IMR-90 (cell line): ENCODE measurements at regions not wholly inside any gene's neighbourhood (a gene's known extent, or its start where the extent isn't known, plus 50 kb on each side); places are given as distances from the start of the nearest gene placed in this dataset.

ENCODE experiments used
- ATAC-seq: fragments of 200-7000 bp; cut with Tn5 transposase; 2 replicates; pipeline ENCODE4 v1.9.1; 2020; ENCODE audit warnings: low read depth, mild to moderate bottlenecking, moderate library complexity
- BruUV-seq: library from RNA; stranded (reverse); fragments of 400-500 nt; replicated peaks from 2 replicates; lab custom pipeline; 2021; lab: Mats Ljungman, UMichigan
- CTCF ChIA-PET: fragments of 300-600 bp; formaldehyde crosslinking; extraction: SDS; loops from one replicate; lab custom pipeline; 2021; ENCODE audit warnings: antibody characterized with exemption; lab: Yijun Ruan, JAX
- POLR2A ChIA-PET: fragments of 300-600 bp; sonication (Branson Sonifier 250); formaldehyde crosslinking; loops from one replicate; lab custom pipeline; 2022; ENCODE audit warnings: antibody characterized with exemption; ENCODE audit not compliant: unreplicated experiment; lab: Charles Lee
- DNase-seq: peaks from one replicate; pipeline ENCODE4 v3.0.0; 2013
- H2AFZ ChIP-seq: replicated peaks from 2 replicates; pipeline ENCODE3; 2013; ENCODE audit warnings: low read length, mild to moderate bottlenecking; ENCODE audit not compliant: poor library complexity
- H2AK5ac ChIP-seq: 2 replicates; pipeline ENCODE4 v1.6.1; 2013; ENCODE audit warnings: low read depth, low read length, inconsistent platforms
- H2AK9ac ChIP-seq: replicated peaks from 2 replicates; pipeline ENCODE3; 2013; ENCODE audit warnings: mild to moderate bottlenecking, low read depth, low read length, moderate library complexity; ENCODE audit not compliant: poor library complexity
- H2BK120ac ChIP-seq: 2 replicates; pipeline ENCODE4 v1.6.1; 2013; ENCODE audit warnings: low read depth, low read length, inconsistent platforms
- H2BK15ac ChIP-seq: 3 replicates; pipeline ENCODE4 v1.6.1; 2013; ENCODE audit warnings: low read depth, low read length, inconsistent platforms
- H2BK20ac ChIP-seq: 2 replicates; pipeline ENCODE4 v1.6.1; 2013; ENCODE audit warnings: low read depth, mild to moderate bottlenecking, inconsistent platforms, low read length, moderate library complexity
- H2BK5ac ChIP-seq: 2 replicates; pipeline ENCODE4 v1.6.1; 2013; ENCODE audit warnings: mild to moderate bottlenecking, low read depth, low read length, inconsistent platforms; ENCODE audit not compliant: poor library complexity, severe bottlenecking
- H3K14ac ChIP-seq: replicated peaks from 2 replicates; pipeline ENCODE4 v1.6.1; 2013; ENCODE audit warnings: low read depth, low read length, inconsistent platforms
- H3K18ac ChIP-seq: 2 replicates; pipeline ENCODE4 v1.6.1; 2013; ENCODE audit warnings: low read depth, low read length, control low read depth
- H3K23ac ChIP-seq: 2 replicates; pipeline ENCODE4 v1.6.1; 2013; ENCODE audit warnings: low read depth, low read length, inconsistent platforms
- H3K27ac ChIP-seq: 2 replicates; pipeline ENCODE4 v1.5.1; 2013; ENCODE audit warnings: mild to moderate bottlenecking, control low read depth, low read length; ENCODE audit not compliant: insufficient read depth
- H3K27me3 ChIP-seq: 2 replicates; pipeline ENCODE4 v1.6.1; 2013; ENCODE audit warnings: low read length; ENCODE audit not compliant: control insufficient read depth, insufficient read depth
- H3K36me3 ChIP-seq: 2 replicates; pipeline ENCODE4 v1.6.1; 2013; ENCODE audit warnings: low read length, mixed read lengths; ENCODE audit not compliant: control insufficient read depth, insufficient read depth
- H3K4ac ChIP-seq: 2 replicates; pipeline ENCODE4 v1.6.1; 2013; ENCODE audit warnings: low read depth, low read length, inconsistent platforms
- H3K4me1 ChIP-seq: 2 replicates; pipeline ENCODE4 v1.6.1; 2013; ENCODE audit warnings: low read length, mixed read lengths; ENCODE audit not compliant: control insufficient read depth, insufficient read depth
- H3K4me2 ChIP-seq: 2 replicates; pipeline ENCODE4 v1.6.1; 2013; ENCODE audit warnings: low read depth, mild to moderate bottlenecking, control low read depth, low read length, moderate library complexity
- H3K4me3 ChIP-seq: 2 replicates; pipeline ENCODE4 v1.5.1; 2013; ENCODE audit warnings: low read depth, mild to moderate bottlenecking, control low read depth, low read length, moderate library complexity; ENCODE audit not compliant: insufficient read depth
- H3K56ac ChIP-seq: 2 replicates; pipeline ENCODE4 v1.6.1; 2013; ENCODE audit warnings: low read length, inconsistent platforms; ENCODE audit not compliant: insufficient read depth; ENCODE audit errors: extremely low read depth
- H3K79me1 ChIP-seq, 2 experiments: 2 replicates each; pipeline ENCODE4 v1.6.1; 2013; ENCODE audit warnings: low read length in 2 of 2, inconsistent platforms in 1 of 2, low read depth in 1 of 2
- H3K9ac ChIP-seq: 2 replicates; pipeline ENCODE4 v1.6.1; 2013; ENCODE audit warnings: low read depth, low read length, control low read depth
- H3K9me1 ChIP-seq: 2 replicates; pipeline ENCODE4 v1.6.1; 2013; ENCODE audit warnings: low read length, inconsistent platforms; ENCODE audit not compliant: insufficient read depth
- H3K9me3 ChIP-seq: 2 replicates; pipeline ENCODE4 v1.6.1; 2013; ENCODE audit warnings: low read length; ENCODE audit not compliant: control insufficient read depth, insufficient read depth
- H4K20me1 ChIP-seq: 2 replicates; pipeline ENCODE4 v1.6.1; 2013; ENCODE audit warnings: low read length, inconsistent platforms; ENCODE audit not compliant: insufficient read depth
- H4K5ac ChIP-seq: 2 replicates; pipeline ENCODE4 v1.6.1; 2013; ENCODE audit warnings: mild to moderate bottlenecking, low read depth, low read length, control low read depth
- H4K8ac ChIP-seq, 2 experiments: 2 replicates each; pipeline ENCODE4 v1.6.1; 2013; ENCODE audit warnings: low read depth in 2 of 2, low read length in 2 of 2, control low read depth in 1 of 2, inconsistent platforms in 1 of 2
- H4K91ac ChIP-seq: 2 replicates; pipeline ENCODE4 v1.6.1; 2013; ENCODE audit warnings: low read depth, low read length, inconsistent platforms; ENCODE audit not compliant: insufficient read depth
- BHLHE40 ChIP-seq: fragments of 150-350 bp; IDR thresholded peaks from 2 replicates; pipeline ENCODE4 v1.6.1; 2016; ENCODE audit warnings: mild to moderate bottlenecking, low read depth, low read length
- CEBPB ChIP-seq: IDR thresholded peaks from 2 replicates; pipeline ENCODE4 v1.6.1; 2012; ENCODE audit warnings: low read depth, low read length, improper control_type of control experiment
- CHD1 ChIP-seq: IDR thresholded peaks from 2 replicates; pipeline ENCODE4 v1.6.1; 2012; ENCODE audit warnings: low read depth, low read length, improper control_type of control experiment
- FOS ChIP-seq: fragments of 150-350 bp; IDR thresholded peaks from 2 replicates; pipeline ENCODE4 v1.6.1; 2016; ENCODE audit warnings: low read depth, low read length
- MAFK ChIP-seq: IDR thresholded peaks from 2 replicates; pipeline ENCODE4 v1.6.1; 2012; ENCODE audit warnings: low read depth, low read length, improper control_type of control experiment
- MAZ ChIP-seq: IDR thresholded peaks from 2 replicates; pipeline ENCODE4 v1.6.1; 2012; ENCODE audit warnings: low read depth, mild to moderate bottlenecking, low read length, improper control_type of control experiment, moderate library complexity, borderline replicate concordance
- MXI1 ChIP-seq: IDR thresholded peaks from 2 replicates; pipeline ENCODE4 v1.6.1; 2012; ENCODE audit warnings: low read depth, mild to moderate bottlenecking, low read length, moderate library complexity, borderline replicate concordance
- NFE2L2 ChIP-seq: fragments of 150-350 bp; IDR thresholded peaks from 2 replicates; pipeline ENCODE4 v1.6.1; 2016; ENCODE audit warnings: low read depth, mild to moderate bottlenecking, low read length
- POLR2A ChIP-seq: IDR thresholded peaks from 2 replicates; pipeline ENCODE4 v1.6.1; 2012; ENCODE audit warnings: mild to moderate bottlenecking, low read depth, low read length
- RAD21 ChIP-seq: IDR thresholded peaks from 2 replicates; pipeline ENCODE4 v1.6.1; 2012; ENCODE audit warnings: low read length, improper control_type of control experiment
- RCOR1 ChIP-seq: IDR thresholded peaks from 2 replicates; pipeline ENCODE4 v1.6.1; 2012; ENCODE audit warnings: mild to moderate bottlenecking, low read length, improper control_type of control experiment; ENCODE audit not compliant: insufficient replicate concordance
- RFX5 ChIP-seq: IDR thresholded peaks from 2 replicates; pipeline ENCODE4 v1.8.0; 2012; ENCODE audit warnings: low read depth, mild to moderate bottlenecking, low read length, moderate library complexity
- SMC3 ChIP-seq: fragments of 150-350 bp; IDR thresholded peaks from 2 replicates; pipeline ENCODE4 v1.6.1; 2016; ENCODE audit warnings: low read depth, mild to moderate bottlenecking, antibody characterized with exemption, low read length, moderate library complexity
- WGBS, 2 experiments: methylation state at CpG; one replicate each; pipeline versions ENCODE4 v1.1.5 to v1.1.7; 2013; ENCODE audit warnings: missing lambda C conversion rate in 2 of 2; ENCODE audit not compliant: insufficient read length in 1 of 2; ENCODE audit errors: extremely low coverage in 2 of 2; 5-methylcytosine and 5-hydroxymethylcytosine counted together
- dilution Hi-C: fragments of 300-500 bp; cut with HindIII; formaldehyde crosslinking; loops from one replicate; pipeline ENCODE4 v1.14.3; 2018; ENCODE audit warnings: low sequenced_read_pairs; ENCODE audit not compliant: unreplicated experiment
- in situ Hi-C: fragments of 300-500 bp; cut with MboI; formaldehyde crosslinking; loops from 3 replicates; pipeline ENCODE4 v1.14.3; 2019; ENCODE audit warnings: low sequenced_read_pairs, inconsistent platforms, mixed read lengths
- intact Hi-C: fragments of 100-400 bp; cut with micrococcal nuclease; formaldehyde crosslinking; loops from 2 replicates; pipeline ENCODE4 v1.10.0; 2022
- TF ChIP-seq, protein P1 (sequence below): fragments of 150-350 bp; IDR thresholded peaks from 2 replicates; pipeline ENCODE4 v1.6.1; 2017; ENCODE audit warnings: mild to moderate bottlenecking, antibody characterized with exemption, low read length, low read depth
- TF ChIP-seq, protein P2 (sequence below): conservative IDR thresholded peaks from 2 replicates; pipeline ENCODE4 v1.5.1; 2012; ENCODE audit warnings: mild to moderate bottlenecking, low read depth, low read length, improper control_type of control experiment
- TF ChIP-seq, protein P3 (sequence below): fragments of 150-350 bp; IDR thresholded peaks from 2 replicates; pipeline ENCODE4 v1.6.1; 2016; ENCODE audit warnings: low read depth, mild to moderate bottlenecking, low read length, moderate library complexity, borderline replicate concordance

DNA sequence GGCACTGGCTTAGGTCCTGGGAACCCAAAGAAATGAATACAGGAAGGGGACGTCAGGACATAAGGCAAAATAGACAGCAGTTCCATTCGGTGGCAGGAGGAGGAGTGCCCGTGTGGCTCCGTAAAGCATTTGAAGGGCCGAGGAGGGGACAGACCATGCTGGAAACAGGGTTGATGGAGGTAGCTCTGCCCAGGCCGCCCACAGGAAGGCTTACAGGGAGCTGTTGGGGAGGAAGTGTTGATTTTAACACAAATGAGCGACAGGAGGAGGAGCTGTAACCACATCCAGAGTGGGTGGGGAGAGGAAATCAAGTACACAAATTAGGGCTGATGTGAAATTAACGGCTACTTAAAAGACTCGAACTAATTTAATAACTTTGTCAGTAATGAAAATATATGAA lies 54.6 kb downstream of the RBFOX3 start:
- H3K4ac ChIP-seq, result no peak overlapping the region
- H2AK5ac ChIP-seq, result no peak overlapping the region
- ATAC-seq, result no peak
- H3K23ac ChIP-seq, result no peak overlapping the region
- no peaks in the 10 kb centered on the region for H3K4me1 ChIP-seq
- no peak overlapping the region for H4K91ac ChIP-seq
- H4K8ac ChIP-seq, result no peak overlapping the region
- H2BK120ac ChIP-seq, result no peak overlapping the region
- no peak overlapping the region for H3K27ac ChIP-seq
- TF ChIP-seq, protein P1, sequence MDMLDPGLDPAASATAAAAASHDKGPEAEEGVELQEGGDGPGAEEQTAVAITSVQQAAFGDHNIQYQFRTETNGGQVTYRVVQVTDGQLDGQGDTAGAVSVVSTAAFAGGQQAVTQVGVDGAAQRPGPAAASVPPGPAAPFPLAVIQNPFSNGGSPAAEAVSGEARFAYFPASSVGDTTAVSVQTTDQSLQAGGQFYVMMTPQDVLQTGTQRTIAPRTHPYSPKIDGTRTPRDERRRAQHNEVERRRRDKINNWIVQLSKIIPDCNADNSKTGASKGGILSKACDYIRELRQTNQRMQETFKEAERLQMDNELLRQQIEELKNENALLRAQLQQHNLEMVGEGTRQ, result no peak
- TF ChIP-seq MAZ, result no peak
- no peak for TF ChIP-seq RFX5
- TF ChIP-seq CEBPB, result no peak
- TF ChIP-seq NFE2L2, result no peak
- no peak for TF ChIP-seq MXI1
- no peak for TF ChIP-seq CHD1
- TF ChIP-seq, protein P2, sequence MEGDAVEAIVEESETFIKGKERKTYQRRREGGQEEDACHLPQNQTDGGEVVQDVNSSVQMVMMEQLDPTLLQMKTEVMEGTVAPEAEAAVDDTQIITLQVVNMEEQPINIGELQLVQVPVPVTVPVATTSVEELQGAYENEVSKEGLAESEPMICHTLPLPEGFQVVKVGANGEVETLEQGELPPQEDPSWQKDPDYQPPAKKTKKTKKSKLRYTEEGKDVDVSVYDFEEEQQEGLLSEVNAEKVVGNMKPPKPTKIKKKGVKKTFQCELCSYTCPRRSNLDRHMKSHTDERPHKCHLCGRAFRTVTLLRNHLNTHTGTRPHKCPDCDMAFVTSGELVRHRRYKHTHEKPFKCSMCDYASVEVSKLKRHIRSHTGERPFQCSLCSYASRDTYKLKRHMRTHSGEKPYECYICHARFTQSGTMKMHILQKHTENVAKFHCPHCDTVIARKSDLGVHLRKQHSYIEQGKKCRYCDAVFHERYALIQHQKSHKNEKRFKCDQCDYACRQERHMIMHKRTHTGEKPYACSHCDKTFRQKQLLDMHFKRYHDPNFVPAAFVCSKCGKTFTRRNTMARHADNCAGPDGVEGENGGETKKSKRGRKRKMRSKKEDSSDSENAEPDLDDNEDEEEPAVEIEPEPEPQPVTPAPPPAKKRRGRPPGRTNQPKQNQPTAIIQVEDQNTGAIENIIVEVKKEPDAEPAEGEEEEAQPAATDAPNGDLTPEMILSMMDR, result no peak
- TF ChIP-seq, protein P3, sequence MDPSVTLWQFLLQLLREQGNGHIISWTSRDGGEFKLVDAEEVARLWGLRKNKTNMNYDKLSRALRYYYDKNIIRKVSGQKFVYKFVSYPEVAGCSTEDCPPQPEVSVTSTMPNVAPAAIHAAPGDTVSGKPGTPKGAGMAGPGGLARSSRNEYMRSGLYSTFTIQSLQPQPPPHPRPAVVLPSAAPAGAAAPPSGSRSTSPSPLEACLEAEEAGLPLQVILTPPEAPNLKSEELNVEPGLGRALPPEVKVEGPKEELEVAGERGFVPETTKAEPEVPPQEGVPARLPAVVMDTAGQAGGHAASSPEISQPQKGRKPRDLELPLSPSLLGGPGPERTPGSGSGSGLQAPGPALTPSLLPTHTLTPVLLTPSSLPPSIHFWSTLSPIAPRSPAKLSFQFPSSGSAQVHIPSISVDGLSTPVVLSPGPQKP, result no peak
- no peak for TF ChIP-seq BHLHE40
- no peak for TF ChIP-seq MAFK
- no peak for TF ChIP-seq POLR2A
- TF ChIP-seq RCOR1, result no peak
- no peak for TF ChIP-seq RAD21
- no peak for TF ChIP-seq FOS
- no peak for TF ChIP-seq SMC3
- H2BK20ac ChIP-seq, result no peak overlapping the region
- H3K14ac ChIP-seq, result no peak overlapping the region
- intact Hi-C loops, result no loop called here
- no peak overlapping the region for H2BK5ac ChIP-seq
- H2BK15ac ChIP-seq, result no peak overlapping the region
- ChIA-PET CTCF (no interaction called here), POLR2A (no interaction called here)
- H3K9me3 ChIP-seq, result no peaks in the 10 kb centered on the region; the same call in none of the 2 replicates
- BruUV-seq, result no TSS peak
- H2AK9ac ChIP-seq, result no peak overlapping the region
- H3K27me3 ChIP-seq, result no peaks in the 10 kb centered on the region; the same call in 1 of the 2 replicates
- H2AFZ ChIP-seq, result no peak overlapping the region
- no peak for DNase-seq
- no peak overlapping the region for H4K5ac ChIP-seq
- H3K36me3 ChIP-seq, result no peaks in the 10 kb centered on the region
- in situ Hi-C loops, result no loop called here
- no peak overlapping the region for H3K56ac ChIP-seq
- no peaks in the 10 kb centered on the region for H4K20me1 ChIP-seq
- no peak overlapping the region for H3K4me2 ChIP-seq
- H3K18ac ChIP-seq, result no peak overlapping the region
- no peaks in the 10 kb centered on the region for H3K9me1 ChIP-seq
- WGBS, 2 experiments, result 30% methylated on average over 4 of the region's 9 CpGs; no CpG with 5 or more reads in 1 of the 2 experiments
- no peaks in the 10 kb centered on the region for H3K79me1 ChIP-seq
- H3K9ac ChIP-seq, result no peak overlapping the region
- dilution Hi-C loops, result no loop called here
- no peak overlapping the region for H3K4me3 ChIP-seq
